ENCODE measurements at regions not wholly inside any gene's neighbourhood (a gene's known extent, or its start where the extent isn't known, plus 50 kb on each side); places are given as distances from the start of the nearest gene placed in this dataset.
A peak's percentile ranks its signal among the peaks of the same experiment; 100 is the strongest.

DNA sequence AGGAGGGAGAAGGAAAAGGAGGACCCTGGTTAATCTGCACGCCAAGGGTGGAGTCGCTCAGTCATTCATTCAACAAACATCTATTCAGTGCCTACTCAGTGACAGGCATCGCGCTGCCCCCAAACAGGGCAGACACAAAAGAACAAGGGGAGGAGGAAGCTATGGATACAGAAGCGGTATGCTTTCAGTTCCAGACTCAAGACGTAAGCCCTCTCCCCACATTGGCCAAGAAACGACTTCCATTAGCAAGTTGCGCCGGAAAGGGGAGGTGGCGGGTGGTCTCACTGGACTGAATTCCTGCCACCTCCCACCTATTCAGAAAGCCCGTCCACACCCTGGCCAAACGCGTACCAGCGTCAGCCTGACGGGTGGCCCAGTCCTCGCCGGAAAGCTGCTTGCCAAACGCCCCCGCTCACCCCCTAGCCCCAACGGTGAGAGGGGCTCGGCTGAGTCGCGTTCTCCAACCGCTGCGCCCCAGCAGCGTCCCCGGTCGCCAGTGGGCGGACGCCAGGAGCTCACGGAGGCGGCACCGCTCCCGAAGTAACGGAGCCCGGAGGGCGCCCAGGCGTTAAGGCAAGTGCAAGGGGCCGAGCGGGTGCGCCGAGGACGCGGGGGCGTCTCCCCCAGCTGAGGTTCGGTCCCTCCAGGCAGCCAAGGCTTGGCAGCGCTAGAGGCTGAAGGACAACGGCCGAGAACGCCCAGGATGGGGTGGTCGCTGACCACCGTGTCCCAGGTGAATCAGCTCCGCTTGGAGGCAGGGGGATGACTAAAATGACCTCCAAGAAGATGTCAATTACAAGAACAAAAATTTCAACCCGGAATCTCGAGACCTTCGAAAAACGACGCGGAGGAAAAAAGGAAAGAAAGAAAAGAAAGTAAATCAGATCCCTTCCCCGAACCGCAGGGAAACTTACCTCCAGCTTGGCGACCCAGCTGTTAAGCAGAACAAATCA is 470.7 kb downstream of the SOX9 start:
- no peak for DNase-seq

DNA sequence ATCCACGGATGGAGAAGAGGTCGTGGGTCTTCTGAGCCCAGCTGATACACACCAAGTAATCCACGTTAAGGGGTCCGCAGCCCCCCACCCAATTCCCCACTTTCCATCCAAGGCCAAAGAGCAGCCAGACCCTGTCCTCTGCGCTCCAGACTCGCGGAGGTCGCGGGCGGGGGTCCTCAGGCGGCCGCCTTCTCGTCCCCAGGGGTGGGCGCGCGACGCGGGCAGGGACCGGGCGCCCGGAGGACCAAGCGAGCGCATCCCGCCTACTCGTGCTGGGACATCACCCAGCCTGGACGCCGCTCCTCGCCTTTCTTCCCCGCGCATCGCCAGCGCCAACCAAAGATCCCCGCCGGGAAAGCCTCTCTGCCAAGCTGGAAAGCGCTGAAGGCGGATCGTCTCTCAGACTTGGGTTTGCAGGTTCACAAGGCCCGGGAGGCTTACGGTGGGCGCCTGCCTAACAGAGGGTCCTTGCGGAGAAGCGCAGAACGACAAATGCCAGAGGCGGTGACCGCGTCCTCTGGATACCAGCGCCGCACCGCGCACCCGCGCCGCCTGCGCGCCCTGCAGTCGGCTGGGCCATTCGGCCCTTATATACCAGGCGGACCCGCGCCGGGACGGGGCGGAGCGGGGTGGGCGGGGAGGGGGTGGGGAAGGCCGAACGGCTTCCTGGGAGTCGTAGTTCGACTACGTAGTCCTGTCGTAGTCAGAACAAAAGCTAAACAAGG is 471.6 kb downstream of the SOX9 start:
- DNase-seq: peak; percentile 73

DNA sequence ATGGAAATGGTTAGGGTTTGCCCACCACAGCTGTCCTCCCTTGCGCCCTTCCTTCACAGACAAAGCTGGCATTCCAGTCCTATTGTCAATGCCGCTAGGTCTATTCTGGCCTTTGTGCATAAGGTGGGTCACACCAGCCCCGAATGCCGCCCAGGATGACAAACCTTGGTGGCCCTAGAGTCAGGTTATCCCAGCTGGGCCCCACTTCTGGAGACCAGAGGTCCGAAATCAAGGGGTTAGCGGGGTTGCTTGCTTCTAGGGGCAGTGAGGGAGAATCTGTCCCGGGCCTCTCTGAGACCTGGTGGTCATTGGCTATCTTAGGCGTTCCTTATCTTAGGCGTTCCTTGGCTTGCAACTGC is 472.1 kb downstream of the SOX9 start:
- DNase-seq: no peak

DNA sequence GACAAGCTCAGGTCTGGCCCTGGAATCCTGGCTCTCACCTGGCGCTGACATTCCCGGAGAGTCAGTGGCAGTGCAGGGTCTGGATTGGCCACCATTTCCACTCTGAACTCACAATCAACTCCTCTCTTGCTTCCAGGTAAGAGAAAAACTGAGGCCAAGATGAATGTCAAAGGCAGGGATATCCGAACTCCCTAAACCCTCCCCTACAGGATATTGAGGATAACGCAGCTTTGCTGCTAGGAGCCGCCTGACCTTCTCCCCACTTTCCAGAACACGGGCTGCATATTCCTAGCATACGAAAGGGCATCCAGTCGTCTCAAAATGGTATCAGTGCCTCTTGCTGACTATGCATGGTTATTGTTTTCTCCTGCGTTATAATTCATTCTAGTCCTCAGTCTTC is 473.4 kb downstream of the SOX9 start:
- no peak for DNase-seq
